Thymus (tissue), 11 donors: ENCODE measurements at regions not wholly inside any gene's neighbourhood (a gene's known extent, or its start where the extent isn't known, plus 50 kb on each side); places are given as distances from the start of the nearest gene placed in this dataset.

Experiments used
- DNase-seq, 9 donors: peaks; one replicate each; pipeline ENCODE4 v3.0.0-alpha.2; 2013; ENCODE audit warnings: low spot score in 9 of 9, low read depth in 6 of 9, missing footprints in 1 of 9
- H3K27ac ChIP-seq, 2 donors: one replicate each; pipeline ENCODE4 v1.5.1; 2013; ENCODE audit warnings: control low read depth in 1 of 2, low read depth in 1 of 2, low read length in 1 of 2, mild to moderate bottlenecking in 1 of 2, moderate library complexity in 1 of 2
- H3K27me3 ChIP-seq, 2 donors: one replicate each; pipeline ENCODE4 v1.5.1; 2013; ENCODE audit warnings: low read length in 1 of 2; ENCODE audit not compliant: control insufficient read depth in 2 of 2, insufficient read depth in 1 of 2
- H3K36me3 ChIP-seq, 2 donors: one replicate each; pipeline ENCODE4 v1.5.1; 2013; ENCODE audit warnings: low read length in 1 of 2, mild to moderate bottlenecking in 1 of 2, moderate library complexity in 1 of 2; ENCODE audit not compliant: control insufficient read depth in 2 of 2, insufficient read depth in 2 of 2
- H3K4me1 ChIP-seq, 2 donors: one replicate each; pipeline ENCODE4 v1.5.1; 2013; ENCODE audit warnings: low read length in 2 of 2; ENCODE audit not compliant: control insufficient read depth in 2 of 2, insufficient read depth in 2 of 2
- H3K4me3 ChIP-seq, 2 donors: one replicate each; pipeline ENCODE4 v1.5.1; 2013; ENCODE audit warnings: low read length in 2 of 2, control low read depth in 1 of 2, mild to moderate bottlenecking in 1 of 2
- H3K9me3 ChIP-seq, 2 donors: one replicate each; pipeline ENCODE4 v1.5.1; 2013; ENCODE audit warnings: low read length in 1 of 2, mild to moderate bottlenecking in 1 of 2; ENCODE audit not compliant: control insufficient read depth in 2 of 2, insufficient read depth in 1 of 2
- WGBS: extraction: QIAGEN DNeasy Blood & Tissue Kit; methylation state at CpG from one replicate; pipeline ENCODE4 v1.1.7; 2013; 5-methylcytosine and 5-hydroxymethylcytosine counted together
- donor health status: healthy.

DNA sequence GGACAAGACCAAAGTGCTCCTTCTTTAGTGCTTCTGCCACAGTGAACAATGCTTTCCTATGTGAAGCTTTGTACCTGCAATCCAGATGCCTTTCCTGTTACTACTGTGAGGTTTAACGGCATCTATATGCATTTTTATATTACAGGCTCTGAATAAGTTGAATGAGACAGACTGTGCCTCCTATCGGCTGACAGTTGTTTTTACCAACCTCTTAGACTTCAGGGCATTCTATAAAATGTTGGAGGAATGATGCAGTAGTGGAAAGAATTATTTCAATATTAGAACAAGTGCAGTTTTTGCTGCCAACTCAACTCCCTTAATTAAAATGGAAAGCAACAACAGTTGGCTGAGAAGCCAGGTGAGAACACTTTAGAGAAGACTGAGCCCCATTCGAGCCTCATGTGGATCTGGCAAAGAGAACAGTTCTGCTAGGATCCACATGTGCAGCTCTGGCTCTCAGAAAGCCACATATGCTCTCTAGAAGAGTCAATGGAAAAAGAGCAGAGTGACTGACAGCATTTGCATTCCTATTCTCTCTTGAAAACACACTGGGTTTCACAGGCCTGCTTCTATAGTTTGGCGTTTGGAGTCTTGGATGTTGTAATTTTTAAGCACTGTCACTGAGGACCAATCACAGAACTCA, 147.5 kb downstream of the LURAP1L start:
- H3K27me3 ChIP-seq = no peaks in the 10 kb centered on the region
- DNase-seq = no peak
- no peak overlapping the region for H3K4me3 ChIP-seq

DNA sequence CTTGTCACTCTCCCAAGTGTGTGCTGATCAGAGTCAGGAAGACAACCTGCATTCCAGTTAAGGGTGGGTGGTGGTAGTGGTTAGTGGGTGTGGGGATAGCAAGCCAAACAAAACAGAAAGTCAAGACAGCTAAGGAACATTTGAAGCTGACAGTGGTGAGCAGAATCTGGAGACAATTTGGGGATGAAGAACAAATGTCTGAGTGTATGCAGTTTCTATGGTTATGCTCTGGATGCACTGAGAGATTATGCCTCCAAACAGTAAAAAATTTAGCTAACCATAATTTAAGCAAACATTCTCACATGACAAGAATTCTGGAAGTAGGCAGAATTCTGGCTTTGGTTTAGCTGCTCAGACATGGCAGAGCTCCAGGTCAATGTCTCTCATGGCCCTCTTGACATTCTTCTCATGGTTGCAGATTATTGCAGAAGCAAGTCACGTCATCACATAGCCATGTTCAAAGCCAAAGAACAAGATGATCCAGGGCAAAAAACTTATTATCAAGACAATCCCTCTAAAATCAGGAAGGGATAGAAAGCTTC, 148.7 kb downstream of the LURAP1L start:
- DNase-seq = no peak
- Histone ChIP-seq H3K4me1 (no peaks in the 10 kb centered on the region), H3K36me3 (no peaks in the 10 kb centered on the region), H3K4me3 (no peak overlapping the region), H3K27ac (no peak overlapping the region), H3K9me3 (no peaks in the 10 kb centered on the region), H3K27me3 (no peaks in the 10 kb centered on the region)
- WGBS = 84% methylated on average over 1 of the region's 1 CpG

More for the DNA sequence above, 147.5 kb downstream of the LURAP1L start:
- Histone ChIP-seq H3K9me3 (no peaks in the 10 kb centered on the region), H3K4me1 (no peaks in the 10 kb centered on the region), H3K36me3 (no peaks in the 10 kb centered on the region), H3K27ac (no peak overlapping the region)
- 83% methylated on average over 4 of the region's 4 CpGs for WGBS

- Histone ChIP-seq H3K27ac (no peak overlapping the region), H3K9me3 (no peaks in the 10 kb centered on the region), H3K36me3 (no peaks in the 10 kb centered on the region), H3K4me1 (no peaks in the 10 kb centered on the region), H3K4me3 (no peak overlapping the region), H3K27me3 (no peaks in the 10 kb centered on the region)
- DNase-seq = no peak
- 63% methylated on average over 4 of the region's 4 CpGs for WGBS
These were observed 156.1 kb downstream of the LURAP1L start for GRCh38 chr9:12930906-12931305.

GRCh38 chr9:12933957-12934356, 159.1 kb downstream of the LURAP1L start:
- no peaks in the 10 kb centered on the region for H3K4me1 ChIP-seq
- H3K27ac ChIP-seq = no peak overlapping the region
- no peaks in the 10 kb centered on the region for H3K27me3 ChIP-seq
- DNase-seq = no peak
- H3K9me3 ChIP-seq = no peaks in the 10 kb centered on the region
- 79% methylated on average over 2 of the region's 2 CpGs for WGBS
- no peaks in the 10 kb centered on the region for H3K36me3 ChIP-seq
- no peak overlapping the region for H3K4me3 ChIP-seq

DNA sequence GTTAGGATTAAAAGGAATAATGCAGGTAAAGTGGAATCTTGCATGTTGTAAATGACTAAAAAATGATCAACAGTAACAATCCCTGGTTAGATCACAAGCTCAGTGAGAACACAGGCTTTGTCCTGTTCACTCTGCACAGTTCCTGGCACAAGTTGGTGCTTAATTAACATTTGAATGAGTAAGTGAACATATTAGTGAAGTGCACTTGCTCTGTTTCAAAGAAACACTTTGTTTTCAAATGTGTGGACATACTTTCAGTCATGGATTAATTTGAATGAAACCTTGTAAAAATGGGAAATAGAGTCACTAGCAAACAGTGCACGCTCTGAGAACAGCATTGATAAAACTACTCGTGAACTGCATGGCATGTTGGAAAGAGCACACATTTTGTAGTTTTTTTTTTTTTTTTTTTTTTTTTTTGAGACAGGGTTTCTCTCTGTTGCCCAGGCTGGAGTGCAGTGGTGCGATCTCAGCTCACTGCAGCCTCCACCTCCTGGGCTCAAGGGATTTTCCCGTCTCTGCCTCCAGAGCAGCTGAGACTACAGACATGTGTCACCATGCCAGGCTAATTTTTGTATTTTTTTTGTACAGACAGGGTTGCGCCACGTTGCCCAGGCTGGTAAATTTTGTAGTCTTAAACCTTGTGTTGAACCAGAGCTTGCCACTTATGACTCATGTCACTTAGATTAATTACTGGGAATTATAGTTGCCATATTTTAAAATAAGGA, 159.9 kb downstream of the LURAP1L start:
- WGBS = 85% methylated on average over 6 of the region's 6 CpGs

DNA sequence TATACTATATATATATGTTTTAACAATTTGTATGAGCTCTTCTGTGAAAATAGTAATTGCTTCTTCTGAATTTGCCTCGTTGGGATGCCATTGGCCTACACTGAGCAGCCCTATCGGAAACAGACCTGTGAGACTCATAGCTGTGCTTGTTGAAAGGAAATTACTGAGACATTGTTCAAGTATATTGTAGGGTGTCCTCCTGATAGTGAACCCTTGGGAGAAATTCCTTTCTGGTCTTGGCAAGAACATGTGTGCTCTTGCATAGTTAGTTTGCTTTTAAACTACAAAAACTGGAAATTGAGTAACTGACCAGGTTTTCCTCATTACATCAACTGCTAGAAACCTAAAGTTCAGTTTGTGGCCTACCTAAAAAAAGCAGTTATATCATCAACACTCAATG, 160.9 kb downstream of the LURAP1L start:
- H3K27me3 ChIP-seq = no peaks in the 10 kb centered on the region
- WGBS = 86% methylated on average over 2 of the region's 2 CpGs
- H3K4me3 ChIP-seq = no peak overlapping the region
- H3K36me3 ChIP-seq = no peaks in the 10 kb centered on the region
- no peaks in the 10 kb centered on the region for H3K4me1 ChIP-seq
- DNase-seq = no peak
- no peak overlapping the region for H3K27ac ChIP-seq
- H3K9me3 ChIP-seq = no peaks in the 10 kb centered on the region

More for the DNA sequence above, 159.9 kb downstream of the LURAP1L start:
- Histone ChIP-seq H3K4me3 (no peak overlapping the region), H3K36me3 (no peaks in the 10 kb centered on the region), H3K4me1 (no peaks in the 10 kb centered on the region), H3K27me3 (no peaks in the 10 kb centered on the region), H3K27ac (no peak overlapping the region), H3K9me3 (no peaks in the 10 kb centered on the region)
- no peak for DNase-seq

DNA sequence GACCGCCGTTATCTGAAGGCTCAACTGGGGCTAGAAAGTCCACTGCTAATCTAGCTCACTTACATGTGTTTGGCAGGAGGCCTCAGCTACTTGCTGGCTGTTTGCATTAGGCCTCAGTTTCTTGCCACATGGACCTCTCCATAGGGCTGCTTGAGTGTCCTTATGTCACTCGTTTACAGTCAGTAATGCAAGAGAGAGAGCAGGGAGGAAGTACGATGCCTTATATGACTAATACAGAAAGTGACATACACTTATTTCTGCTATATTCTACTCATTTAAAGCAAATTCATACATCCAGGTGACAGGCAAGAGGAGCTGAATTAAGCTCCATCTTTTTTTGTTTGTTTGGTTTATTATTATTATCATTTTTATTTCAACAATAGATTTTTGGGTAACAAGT, 179.6 kb downstream of the LURAP1L start:
- no peaks in the 10 kb centered on the region for H3K36me3 ChIP-seq
- H3K4me3 ChIP-seq = no peak overlapping the region
- no peak for DNase-seq
- H3K9me3 ChIP-seq = no peaks in the 10 kb centered on the region
- H3K4me1 ChIP-seq = no peaks in the 10 kb centered on the region
- H3K27me3 ChIP-seq = no peaks in the 10 kb centered on the region
- H3K27ac ChIP-seq = no peak overlapping the region
- 97% methylated on average over 4 of the region's 4 CpGs for WGBS

GRCh38 chr9:12955510-12956163, 180.8 kb downstream of the LURAP1L start:
- Histone ChIP-seq H3K27ac (no peak overlapping the region), H3K9me3 (no peaks in the 10 kb centered on the region), H3K4me3 (no peak overlapping the region), H3K27me3 (no peaks in the 10 kb centered on the region), H3K4me1 (no peaks in the 10 kb centered on the region), H3K36me3 (no peaks in the 10 kb centered on the region)
- DNase-seq = no peak
- 74% methylated on average over 11 of the region's 11 CpGs for WGBS

DNA sequence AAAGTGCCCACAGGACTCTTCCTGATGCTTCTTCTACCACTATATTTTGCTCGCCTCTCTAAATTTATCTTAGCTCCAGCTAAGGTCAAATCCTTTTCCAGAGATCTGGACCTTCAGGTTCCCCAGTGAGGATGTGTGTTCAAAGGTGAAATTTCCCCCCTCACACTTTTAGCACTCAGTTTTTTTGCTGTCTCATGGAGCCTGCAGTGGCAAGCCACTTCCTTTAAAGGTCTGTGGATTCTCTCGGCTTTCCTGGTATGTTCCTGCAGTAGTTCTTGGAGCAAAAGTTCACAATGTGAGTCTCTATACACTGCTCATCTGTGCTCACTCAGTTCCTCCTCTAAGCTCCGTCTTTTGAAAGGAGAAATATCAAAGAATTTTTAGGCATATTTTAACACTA, 181.4 kb downstream of the LURAP1L start:
- no peaks in the 10 kb centered on the region for H3K4me1 ChIP-seq
- 30% methylated on average over 3 of the region's 3 CpGs for WGBS
- no peaks in the 10 kb centered on the region for H3K27me3 ChIP-seq
- H3K9me3 ChIP-seq = no peaks in the 10 kb centered on the region
- no peak overlapping the region for H3K27ac ChIP-seq
- H3K36me3 ChIP-seq = no peaks in the 10 kb centered on the region
- no peak overlapping the region for H3K4me3 ChIP-seq
- no peak for DNase-seq
